AG08396 (cell line): ENCODE measurements at regions not wholly inside any gene's neighbourhood (a gene's known extent, or its start where the extent isn't known, plus 50 kb on each side); places are given as distances from the start of the nearest gene placed in this dataset.
"Not testable (repeated sequence)": the region's sequence is repeated elsewhere in the genome, so short reads cannot be mapped to it uniquely, and the experiment has no call there.

Experiments used
- DNase-seq: peaks from one replicate; pipeline ENCODE4 v3.0.0; 2012; ENCODE audit warnings: low spot score, mixed read lengths

GRCh38 chr9:18036422-18037187, 437.3 kb upstream of the ADAMTSL1 start:
- DNase-seq, result no peak

GRCh38 chr9:18037981-18038380, 436.0 kb upstream of the ADAMTSL1 start:
- DNase-seq, result no peak

GRCh38 chr9:18040327-18040726, 433.6 kb upstream of the ADAMTSL1 start:
- no peak for DNase-seq

- no peak for DNase-seq
Observed at GRCh38 chr9:18043978-18044377, 430.0 kb upstream of the ADAMTSL1 start.

GRCh38 chr9:18045326-18045725, 428.6 kb upstream of the ADAMTSL1 start:
- DNase-seq, result no peak

- no peak for DNase-seq
Observed at GRCh38 chr9:18046068-18046467, 427.9 kb upstream of the ADAMTSL1 start.

- no peak for DNase-seq
Observed at GRCh38 chr9:18051638-18052037, 422.3 kb upstream of the ADAMTSL1 start.

GRCh38 chr9:18052060-18052459, 421.9 kb upstream of the ADAMTSL1 start:
- no peak for DNase-seq

- DNase-seq, result no peak
Observed at GRCh38 chr9:18056269-18056992, 417.5 kb upstream of the ADAMTSL1 start.

- DNase-seq, result no peak
Observed at GRCh38 chr9:18056993-18057369, 417.0 kb upstream of the ADAMTSL1 start.

GRCh38 chr9:18058564-18059442, 415.1 kb upstream of the ADAMTSL1 start:
- DNase-seq, result no peak

GRCh38 chr9:18059447-18059846, 414.5 kb upstream of the ADAMTSL1 start:
- no peak for DNase-seq

GRCh38 chr9:18060269-18060934, 413.6 kb upstream of the ADAMTSL1 start:
- no peak for DNase-seq

- DNase-seq, result no peak
Observed at GRCh38 chr9:18061332-18061731, 412.6 kb upstream of the ADAMTSL1 start.

- DNase-seq, result no peak
Observed at GRCh38 chr9:18061856-18062255, 412.1 kb upstream of the ADAMTSL1 start.

- DNase-seq, result no peak
Observed at GRCh38 chr9:18063856-18064390, 410.0 kb upstream of the ADAMTSL1 start.

- not testable (repeated sequence) for DNase-seq
Observed at GRCh38 chr9:18066608-18067007, 407.3 kb upstream of the ADAMTSL1 start.

GRCh38 chr9:18067548-18068120, 406.3 kb upstream of the ADAMTSL1 start:
- DNase-seq, result no peak

GRCh38 chr9:18068900-18069299, 405.1 kb upstream of the ADAMTSL1 start:
- no peak for DNase-seq

- DNase-seq, result no peak
Observed at GRCh38 chr9:18071651-18072060, 402.3 kb upstream of the ADAMTSL1 start.

- DNase-seq, result no peak
Observed at GRCh38 chr9:18073002-18073401, 401.0 kb upstream of the ADAMTSL1 start.
